IMR-90 (cell line): ENCODE measurements at regions not wholly inside any gene's neighbourhood (a gene's known extent, or its start where the extent isn't known, plus 50 kb on each side); places are given as distances from the start of the nearest gene placed in this dataset.

Experiments
- ATAC-seq: fragments of 200-7000 bp; cut with Tn5 transposase; 2 replicates; pipeline ENCODE4 v1.9.1; 2020; ENCODE audit warnings: low read depth, mild to moderate bottlenecking, moderate library complexity
- BruUV-seq: library from RNA; stranded (reverse); fragments of 400-500 nt; replicated peaks from 2 replicates; lab custom pipeline; 2021; lab: Mats Ljungman, UMichigan
- CTCF ChIA-PET: fragments of 300-600 bp; formaldehyde crosslinking; extraction: SDS; loops from one replicate; lab custom pipeline; 2021; ENCODE audit warnings: antibody characterized with exemption; lab: Yijun Ruan, JAX
- POLR2A ChIA-PET: fragments of 300-600 bp; sonication (Branson Sonifier 250); formaldehyde crosslinking; loops from one replicate; lab custom pipeline; 2022; ENCODE audit warnings: antibody characterized with exemption; ENCODE audit not compliant: unreplicated experiment; lab: Charles Lee
- DNase-seq: peaks from one replicate; pipeline ENCODE4 v3.0.0; 2013
- H2AFZ ChIP-seq: replicated peaks from 2 replicates; pipeline ENCODE3; 2013; ENCODE audit warnings: low read length, mild to moderate bottlenecking; ENCODE audit not compliant: poor library complexity
- H2AK5ac ChIP-seq: 2 replicates; pipeline ENCODE4 v1.6.1; 2013; ENCODE audit warnings: low read depth, low read length, inconsistent platforms
- H2AK9ac ChIP-seq: replicated peaks from 2 replicates; pipeline ENCODE3; 2013; ENCODE audit warnings: mild to moderate bottlenecking, low read depth, low read length, moderate library complexity; ENCODE audit not compliant: poor library complexity
- H2BK120ac ChIP-seq: 2 replicates; pipeline ENCODE4 v1.6.1; 2013; ENCODE audit warnings: low read depth, low read length, inconsistent platforms
- H2BK15ac ChIP-seq: 3 replicates; pipeline ENCODE4 v1.6.1; 2013; ENCODE audit warnings: low read depth, low read length, inconsistent platforms
- H2BK20ac ChIP-seq: 2 replicates; pipeline ENCODE4 v1.6.1; 2013; ENCODE audit warnings: low read depth, mild to moderate bottlenecking, inconsistent platforms, low read length, moderate library complexity
- H2BK5ac ChIP-seq: 2 replicates; pipeline ENCODE4 v1.6.1; 2013; ENCODE audit warnings: mild to moderate bottlenecking, low read depth, low read length, inconsistent platforms; ENCODE audit not compliant: poor library complexity, severe bottlenecking
- H3K14ac ChIP-seq: replicated peaks from 2 replicates; pipeline ENCODE4 v1.6.1; 2013; ENCODE audit warnings: low read depth, low read length, inconsistent platforms
- H3K18ac ChIP-seq: 2 replicates; pipeline ENCODE4 v1.6.1; 2013; ENCODE audit warnings: low read depth, low read length, control low read depth
- H3K23ac ChIP-seq: 2 replicates; pipeline ENCODE4 v1.6.1; 2013; ENCODE audit warnings: low read depth, low read length, inconsistent platforms
- H3K27ac ChIP-seq: 2 replicates; pipeline ENCODE4 v1.5.1; 2013; ENCODE audit warnings: mild to moderate bottlenecking, control low read depth, low read length; ENCODE audit not compliant: insufficient read depth
- H3K27me3 ChIP-seq: 2 replicates; pipeline ENCODE4 v1.6.1; 2013; ENCODE audit warnings: low read length; ENCODE audit not compliant: control insufficient read depth, insufficient read depth
- H3K36me3 ChIP-seq: 2 replicates; pipeline ENCODE4 v1.6.1; 2013; ENCODE audit warnings: low read length, mixed read lengths; ENCODE audit not compliant: control insufficient read depth, insufficient read depth
- H3K4ac ChIP-seq: 2 replicates; pipeline ENCODE4 v1.6.1; 2013; ENCODE audit warnings: low read depth, low read length, inconsistent platforms
- H3K4me1 ChIP-seq: 2 replicates; pipeline ENCODE4 v1.6.1; 2013; ENCODE audit warnings: low read length, mixed read lengths; ENCODE audit not compliant: control insufficient read depth, insufficient read depth
- H3K4me2 ChIP-seq: 2 replicates; pipeline ENCODE4 v1.6.1; 2013; ENCODE audit warnings: low read depth, mild to moderate bottlenecking, control low read depth, low read length, moderate library complexity
- H3K4me3 ChIP-seq: 2 replicates; pipeline ENCODE4 v1.5.1; 2013; ENCODE audit warnings: low read depth, mild to moderate bottlenecking, control low read depth, low read length, moderate library complexity; ENCODE audit not compliant: insufficient read depth
- H3K56ac ChIP-seq: 2 replicates; pipeline ENCODE4 v1.6.1; 2013; ENCODE audit warnings: low read length, inconsistent platforms; ENCODE audit not compliant: insufficient read depth; ENCODE audit errors: extremely low read depth
- H3K79me1 ChIP-seq, 2 experiments: 2 replicates each; pipeline ENCODE4 v1.6.1; 2013; ENCODE audit warnings: low read length in 2 of 2, inconsistent platforms in 1 of 2, low read depth in 1 of 2
- H3K9ac ChIP-seq: 2 replicates; pipeline ENCODE4 v1.6.1; 2013; ENCODE audit warnings: low read depth, low read length, control low read depth
- H3K9me1 ChIP-seq: 2 replicates; pipeline ENCODE4 v1.6.1; 2013; ENCODE audit warnings: low read length, inconsistent platforms; ENCODE audit not compliant: insufficient read depth
- H3K9me3 ChIP-seq: 2 replicates; pipeline ENCODE4 v1.6.1; 2013; ENCODE audit warnings: low read length; ENCODE audit not compliant: control insufficient read depth, insufficient read depth
- H4K20me1 ChIP-seq: 2 replicates; pipeline ENCODE4 v1.6.1; 2013; ENCODE audit warnings: low read length, inconsistent platforms; ENCODE audit not compliant: insufficient read depth
- H4K5ac ChIP-seq: 2 replicates; pipeline ENCODE4 v1.6.1; 2013; ENCODE audit warnings: mild to moderate bottlenecking, low read depth, low read length, control low read depth
- H4K8ac ChIP-seq, 2 experiments: 2 replicates each; pipeline ENCODE4 v1.6.1; 2013; ENCODE audit warnings: low read depth in 2 of 2, low read length in 2 of 2, control low read depth in 1 of 2, inconsistent platforms in 1 of 2
- H4K91ac ChIP-seq: 2 replicates; pipeline ENCODE4 v1.6.1; 2013; ENCODE audit warnings: low read depth, low read length, inconsistent platforms; ENCODE audit not compliant: insufficient read depth
- BHLHE40 ChIP-seq: fragments of 150-350 bp; IDR thresholded peaks from 2 replicates; pipeline ENCODE4 v1.6.1; 2016; ENCODE audit warnings: mild to moderate bottlenecking, low read depth, low read length
- CEBPB ChIP-seq: IDR thresholded peaks from 2 replicates; pipeline ENCODE4 v1.6.1; 2012; ENCODE audit warnings: low read depth, low read length, improper control_type of control experiment
- CHD1 ChIP-seq: IDR thresholded peaks from 2 replicates; pipeline ENCODE4 v1.6.1; 2012; ENCODE audit warnings: low read depth, low read length, improper control_type of control experiment
- FOS ChIP-seq: fragments of 150-350 bp; IDR thresholded peaks from 2 replicates; pipeline ENCODE4 v1.6.1; 2016; ENCODE audit warnings: low read depth, low read length
- MAFK ChIP-seq: IDR thresholded peaks from 2 replicates; pipeline ENCODE4 v1.6.1; 2012; ENCODE audit warnings: low read depth, low read length, improper control_type of control experiment
- MXI1 ChIP-seq: IDR thresholded peaks from 2 replicates; pipeline ENCODE4 v1.6.1; 2012; ENCODE audit warnings: low read depth, mild to moderate bottlenecking, low read length, moderate library complexity, borderline replicate concordance
- NFE2L2 ChIP-seq: fragments of 150-350 bp; IDR thresholded peaks from 2 replicates; pipeline ENCODE4 v1.6.1; 2016; ENCODE audit warnings: low read depth, mild to moderate bottlenecking, low read length
- POLR2A ChIP-seq: IDR thresholded peaks from 2 replicates; pipeline ENCODE4 v1.6.1; 2012; ENCODE audit warnings: mild to moderate bottlenecking, low read depth, low read length
- RAD21 ChIP-seq: IDR thresholded peaks from 2 replicates; pipeline ENCODE4 v1.6.1; 2012; ENCODE audit warnings: low read length, improper control_type of control experiment
- RCOR1 ChIP-seq: IDR thresholded peaks from 2 replicates; pipeline ENCODE4 v1.6.1; 2012; ENCODE audit warnings: mild to moderate bottlenecking, low read length, improper control_type of control experiment; ENCODE audit not compliant: insufficient replicate concordance
- RFX5 ChIP-seq: IDR thresholded peaks from 2 replicates; pipeline ENCODE4 v1.8.0; 2012; ENCODE audit warnings: low read depth, mild to moderate bottlenecking, low read length, moderate library complexity
- WGBS, 2 experiments: methylation state at CpG; one replicate each; pipeline versions ENCODE4 v1.1.5 to v1.1.7; 2013; ENCODE audit warnings: missing lambda C conversion rate in 2 of 2; ENCODE audit not compliant: insufficient read length in 1 of 2; ENCODE audit errors: extremely low coverage in 2 of 2; 5-methylcytosine and 5-hydroxymethylcytosine counted together
- dilution Hi-C: fragments of 300-500 bp; cut with HindIII; formaldehyde crosslinking; loops from one replicate; pipeline ENCODE4 v1.14.3; 2018; ENCODE audit warnings: low sequenced_read_pairs; ENCODE audit not compliant: unreplicated experiment
- in situ Hi-C: fragments of 300-500 bp; cut with MboI; formaldehyde crosslinking; loops from 3 replicates; pipeline ENCODE4 v1.14.3; 2019; ENCODE audit warnings: low sequenced_read_pairs, inconsistent platforms, mixed read lengths
- intact Hi-C: fragments of 100-400 bp; cut with micrococcal nuclease; formaldehyde crosslinking; loops from 2 replicates; pipeline ENCODE4 v1.10.0; 2022
- TF ChIP-seq, protein P1 (sequence below): fragments of 150-350 bp; IDR thresholded peaks from 2 replicates; pipeline ENCODE4 v1.6.1; 2016; ENCODE audit warnings: low read depth, mild to moderate bottlenecking, low read length, moderate library complexity, borderline replicate concordance
- TF ChIP-seq, protein P2 (sequence below): conservative IDR thresholded peaks from 2 replicates; pipeline ENCODE4 v1.5.1; 2012; ENCODE audit warnings: mild to moderate bottlenecking, low read depth, low read length, improper control_type of control experiment
- TF ChIP-seq, protein P3 (sequence below): fragments of 150-350 bp; IDR thresholded peaks from 2 replicates; pipeline ENCODE4 v1.6.1; 2017; ENCODE audit warnings: mild to moderate bottlenecking, antibody characterized with exemption, low read length, low read depth

DNA sequence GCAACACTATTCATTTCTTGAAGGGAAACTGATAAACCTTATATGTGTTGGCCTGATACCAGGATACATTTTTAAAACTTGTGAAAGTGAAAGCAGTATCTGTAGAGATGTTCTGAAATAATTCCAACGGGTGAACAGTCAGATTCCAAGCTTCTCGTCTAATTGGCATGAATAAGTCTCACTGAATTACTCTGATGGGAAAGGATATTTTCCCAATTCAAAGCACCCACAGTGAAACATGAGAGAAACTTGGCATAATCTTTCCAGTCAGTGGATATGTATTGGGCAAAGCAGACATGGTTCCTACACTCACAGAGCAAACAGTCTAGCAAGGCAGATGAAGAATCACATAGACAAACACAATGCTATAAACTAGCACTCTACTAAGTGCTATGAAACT is 413.1 kb downstream of the MED13L start:
- intact Hi-C loops: no loop called here
- H3K4me3 ChIP-seq: no peak overlapping the region
- BruUV-seq: no TSS peak
- no peak overlapping the region for H2BK120ac ChIP-seq
- peak overlapping the region; percentile 40; the same call in 1 of the 2 replicates for H3K4me2 ChIP-seq
- no peak overlapping the region for H3K4ac ChIP-seq
- no peak for ATAC-seq
- no peak overlapping the region for H2BK5ac ChIP-seq
- H3K79me1 ChIP-seq: no peaks in the 10 kb centered on the region
- POLR2A ChIA-PET: no interaction called here
- no peak for DNase-seq
- H4K5ac ChIP-seq: no peak overlapping the region
- H4K91ac ChIP-seq: no peak overlapping the region
- H3K27me3 ChIP-seq: peaks cover 6% of the 10 kb centered on the region
- no peaks in the 10 kb centered on the region for H4K20me1 ChIP-seq
- no peak overlapping the region for H2AK9ac ChIP-seq
- H2AK5ac ChIP-seq: no peak overlapping the region
- H2BK15ac ChIP-seq: no peak overlapping the region
- no peak overlapping the region for H3K18ac ChIP-seq
- H4K8ac ChIP-seq: no peak overlapping the region
- no peak overlapping the region for H2AFZ ChIP-seq
- H3K9me3 ChIP-seq: no peaks in the 10 kb centered on the region
- H2BK20ac ChIP-seq: no peak overlapping the region
- H3K14ac ChIP-seq: no peak overlapping the region
- no peak overlapping the region for H3K27ac ChIP-seq
- H3K4me1 ChIP-seq: no peaks in the 10 kb centered on the region
- dilution Hi-C loops: no loop called here
- TF ChIP-seq, protein P1, sequence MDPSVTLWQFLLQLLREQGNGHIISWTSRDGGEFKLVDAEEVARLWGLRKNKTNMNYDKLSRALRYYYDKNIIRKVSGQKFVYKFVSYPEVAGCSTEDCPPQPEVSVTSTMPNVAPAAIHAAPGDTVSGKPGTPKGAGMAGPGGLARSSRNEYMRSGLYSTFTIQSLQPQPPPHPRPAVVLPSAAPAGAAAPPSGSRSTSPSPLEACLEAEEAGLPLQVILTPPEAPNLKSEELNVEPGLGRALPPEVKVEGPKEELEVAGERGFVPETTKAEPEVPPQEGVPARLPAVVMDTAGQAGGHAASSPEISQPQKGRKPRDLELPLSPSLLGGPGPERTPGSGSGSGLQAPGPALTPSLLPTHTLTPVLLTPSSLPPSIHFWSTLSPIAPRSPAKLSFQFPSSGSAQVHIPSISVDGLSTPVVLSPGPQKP: no peak
- TF ChIP-seq MAFK (no peak), MXI1 (no peak), NFE2L2 (no peak), RCOR1 (no peak), FOS (no peak), CHD1 (no peak), CEBPB (no peak), RFX5 (no peak), RAD21 (no peak), POLR2A (no peak), BHLHE40 (no peak)
- TF ChIP-seq, protein P2, sequence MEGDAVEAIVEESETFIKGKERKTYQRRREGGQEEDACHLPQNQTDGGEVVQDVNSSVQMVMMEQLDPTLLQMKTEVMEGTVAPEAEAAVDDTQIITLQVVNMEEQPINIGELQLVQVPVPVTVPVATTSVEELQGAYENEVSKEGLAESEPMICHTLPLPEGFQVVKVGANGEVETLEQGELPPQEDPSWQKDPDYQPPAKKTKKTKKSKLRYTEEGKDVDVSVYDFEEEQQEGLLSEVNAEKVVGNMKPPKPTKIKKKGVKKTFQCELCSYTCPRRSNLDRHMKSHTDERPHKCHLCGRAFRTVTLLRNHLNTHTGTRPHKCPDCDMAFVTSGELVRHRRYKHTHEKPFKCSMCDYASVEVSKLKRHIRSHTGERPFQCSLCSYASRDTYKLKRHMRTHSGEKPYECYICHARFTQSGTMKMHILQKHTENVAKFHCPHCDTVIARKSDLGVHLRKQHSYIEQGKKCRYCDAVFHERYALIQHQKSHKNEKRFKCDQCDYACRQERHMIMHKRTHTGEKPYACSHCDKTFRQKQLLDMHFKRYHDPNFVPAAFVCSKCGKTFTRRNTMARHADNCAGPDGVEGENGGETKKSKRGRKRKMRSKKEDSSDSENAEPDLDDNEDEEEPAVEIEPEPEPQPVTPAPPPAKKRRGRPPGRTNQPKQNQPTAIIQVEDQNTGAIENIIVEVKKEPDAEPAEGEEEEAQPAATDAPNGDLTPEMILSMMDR: no peak
- TF ChIP-seq, protein P3, sequence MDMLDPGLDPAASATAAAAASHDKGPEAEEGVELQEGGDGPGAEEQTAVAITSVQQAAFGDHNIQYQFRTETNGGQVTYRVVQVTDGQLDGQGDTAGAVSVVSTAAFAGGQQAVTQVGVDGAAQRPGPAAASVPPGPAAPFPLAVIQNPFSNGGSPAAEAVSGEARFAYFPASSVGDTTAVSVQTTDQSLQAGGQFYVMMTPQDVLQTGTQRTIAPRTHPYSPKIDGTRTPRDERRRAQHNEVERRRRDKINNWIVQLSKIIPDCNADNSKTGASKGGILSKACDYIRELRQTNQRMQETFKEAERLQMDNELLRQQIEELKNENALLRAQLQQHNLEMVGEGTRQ: no peak
- H3K23ac ChIP-seq: no peak overlapping the region
- no peak overlapping the region for H3K56ac ChIP-seq
- in situ Hi-C loops: no loop called here
- no peak overlapping the region for H3K9ac ChIP-seq
- CTCF ChIA-PET: interaction anchor here (0.6 kb wide), 1 partner anchor 54 kb away, joined by 3 read pairs; no protein-coding TSS in a partner anchor
- H3K9me1 ChIP-seq: no peaks in the 10 kb centered on the region
- no peaks in the 10 kb centered on the region for H3K36me3 ChIP-seq
- WGBS, 2 experiments: no CpG with 5 or more reads among the region's 2 CpGs
